SH-SY5Y (cell line): ENCODE measurements at regions not wholly inside any gene's neighbourhood (a gene's known extent, or its start where the extent isn't known, plus 50 kb on each side); places are given as distances from the start of the nearest gene placed in this dataset.

Source experiments
- GATA2 ChIP-seq: IDR thresholded peaks from 2 replicates; pipeline ENCODE4 v1.6.1; 2011; ENCODE audit warnings: mild to moderate bottlenecking, low read depth, low read length
- GATA3 ChIP-seq: IDR thresholded peaks from 2 replicates; pipeline ENCODE4 v1.6.1; 2011; ENCODE audit warnings: low read depth, mild to moderate bottlenecking, low read length, moderate library complexity

DNA sequence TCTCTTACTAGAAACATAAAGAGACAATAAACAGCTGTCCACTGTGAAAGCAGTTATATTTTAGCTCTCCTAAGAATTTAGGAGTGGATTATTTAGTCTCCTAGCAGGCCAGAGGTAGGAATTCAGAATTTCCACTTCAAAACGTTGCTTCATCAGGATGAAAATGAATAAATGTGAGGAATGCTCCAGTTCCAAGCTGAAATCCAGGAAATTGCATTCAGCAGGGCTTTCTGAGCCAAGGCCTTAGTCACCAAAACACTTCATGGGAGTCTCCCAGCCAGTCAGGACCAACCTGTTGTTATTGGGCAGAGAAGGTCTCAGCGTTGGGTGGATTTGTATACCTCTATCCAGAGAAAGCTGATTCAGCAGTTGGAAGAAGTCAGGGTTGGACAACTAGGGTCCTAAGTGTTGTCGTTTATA, 1040.3 kb downstream of the TLE1 start:
- TF ChIP-seq GATA3 (no peak), GATA2 (no peak)
